Upper lobe of left lung (tissue), 6 donors: ENCODE measurements at regions not wholly inside any gene's neighbourhood (a gene's known extent, or its start where the extent isn't known, plus 50 kb on each side); places are given as distances from the start of the nearest gene placed in this dataset.
A peak's percentile ranks its signal among the peaks of the same experiment; 100 is the strongest.

ENCODE experiments used
- ATAC-seq, 2 donors: fragments of 200-7000 bp; cut with Tn5 transposase; one replicate each; pipeline ENCODE4 v1.9.1; 2022; ENCODE audit warnings: mild to moderate bottlenecking in 2 of 2, moderate library complexity in 2 of 2; ENCODE audit not compliant: low FRiP score in 2 of 2
- DNase-seq, 2 donors: peaks; one replicate each; pipeline ENCODE4 v3.0.0-alpha.2; 2019 to 2020
- H3K27ac ChIP-seq, 4 donors: fragments of 200-600 bp; sonication (generic); one replicate each; pipeline ENCODE4 v1.5.1; 2016 to 2019
- H3K27me3 ChIP-seq, 4 donors: fragments of 200-600 bp; sonication (generic); one replicate each; pipeline ENCODE4 v1.5.1; 2017 to 2019
- H3K36me3 ChIP-seq, 4 donors: fragments of 200-600 bp; sonication (generic); one replicate each; pipeline ENCODE4 v1.5.1; 2016 to 2019
- H3K4me1 ChIP-seq, 4 donors: fragments of 200-600 bp; sonication (generic); one replicate each; pipeline ENCODE4 v1.5.1; 2018 to 2019
- H3K4me3 ChIP-seq, 4 donors: fragments of 200-600 bp; sonication (generic); one replicate each; pipeline ENCODE4 v1.5.1; 2017 to 2019; ENCODE audit warnings: mild to moderate bottlenecking in 2 of 4, moderate library complexity in 1 of 4
- H3K9me3 ChIP-seq, 4 donors: fragments of 200-600 bp; sonication (generic); one replicate each; pipeline ENCODE4 v1.5.1; 2018 to 2019
- EP300 ChIP-seq, 4 donors: sonication (generic); formaldehyde crosslinking; IDR thresholded peaks; one replicate each; pipeline ENCODE4 v1.5.1; 2017; ENCODE audit warnings: antibody characterized with exemption in 4 of 4, control low read depth in 2 of 4
- POLR2A ChIP-seq, 4 donors: fragments of 450-650 bp; IDR thresholded peaks; one replicate each; pipeline ENCODE4 v1.5.1; 2016 to 2017; ENCODE audit warnings: antibody characterized with exemption in 4 of 4, mild to moderate bottlenecking in 2 of 4
- POLR2AphosphoS5 ChIP-seq, 2 donors: sonication (generic); formaldehyde crosslinking; IDR thresholded peaks; one replicate each; pipeline ENCODE4 v1.5.1; 2017; ENCODE audit warnings: antibody characterized with exemption in 2 of 2
- WGBS, 2 donors: methylation state at CpG; one replicate each; pipeline ENCODE4 v1.1.5; 2017 to 2018; 5-methylcytosine and 5-hydroxymethylcytosine counted together
- TF ChIP-seq, protein P1 (sequence below), 6 experiments: fragments of 450-650 bp in 4 of 6; fragments of 200-600 bp in 2 of 6; sonication (generic) in 2 of 6; IDR thresholded peaks; one replicate each; pipeline ENCODE4 v1.5.1; 2016 to 2019; ENCODE audit warnings: antibody characterized with exemption in 6 of 6
- donor health status: DM: no; HTN: no; CAD: no; lungs with moderate emphysema.
- donor health status: DM: no; HTN: yes; CAD: no; lungs with severe emphysema.

GRCh38 chr12:58521152-58521551 is 399.2 kb downstream of the LRIG3 start:
- H3K9me3 ChIP-seq: peaks cover 0 to 17% (median 11%) of the 10 kb centered on the region in 4 donors

DNA sequence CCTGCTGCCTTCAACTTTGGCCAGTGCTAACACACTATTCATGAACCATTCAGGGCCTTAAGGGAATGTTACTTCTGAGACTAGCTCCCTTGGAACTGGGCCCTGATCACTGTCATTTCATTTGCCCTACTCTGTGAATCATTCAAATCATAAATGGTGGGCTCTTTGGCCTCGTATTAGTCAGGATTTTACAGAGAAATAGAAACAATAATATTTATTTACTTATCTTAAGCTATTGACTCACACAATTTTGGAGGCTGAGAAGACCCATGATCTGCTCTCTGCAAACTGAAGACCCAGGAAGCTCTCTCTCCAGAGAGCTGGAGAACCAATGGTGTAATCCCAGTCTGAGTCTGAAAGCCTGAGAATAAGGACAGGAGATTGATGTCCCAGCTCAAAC is 398.5 kb downstream of the LRIG3 start:
- no peaks in the 10 kb centered on the region for H3K4me1 ChIP-seq
- H3K9me3 ChIP-seq: peaks cover 0 to 15% (median 11%) of the 10 kb centered on the region in 4 donors
- ATAC-seq (no peak), DNase-seq (no peak)
- no peaks in the 10 kb centered on the region for H3K27me3 ChIP-seq
- 64 to 65% methylated on average over 1 of the region's 1 CpG for WGBS, 2 donors
- TF ChIP-seq EP300 (IDR thresholded peaks at IDR 0.05) (no peak), POLR2A (IDR thresholded peaks at IDR 0.05) (no peak), POLR2AphosphoS5 (IDR thresholded peaks at IDR 0.05) (no peak)
- TF ChIP-seq, protein P1, sequence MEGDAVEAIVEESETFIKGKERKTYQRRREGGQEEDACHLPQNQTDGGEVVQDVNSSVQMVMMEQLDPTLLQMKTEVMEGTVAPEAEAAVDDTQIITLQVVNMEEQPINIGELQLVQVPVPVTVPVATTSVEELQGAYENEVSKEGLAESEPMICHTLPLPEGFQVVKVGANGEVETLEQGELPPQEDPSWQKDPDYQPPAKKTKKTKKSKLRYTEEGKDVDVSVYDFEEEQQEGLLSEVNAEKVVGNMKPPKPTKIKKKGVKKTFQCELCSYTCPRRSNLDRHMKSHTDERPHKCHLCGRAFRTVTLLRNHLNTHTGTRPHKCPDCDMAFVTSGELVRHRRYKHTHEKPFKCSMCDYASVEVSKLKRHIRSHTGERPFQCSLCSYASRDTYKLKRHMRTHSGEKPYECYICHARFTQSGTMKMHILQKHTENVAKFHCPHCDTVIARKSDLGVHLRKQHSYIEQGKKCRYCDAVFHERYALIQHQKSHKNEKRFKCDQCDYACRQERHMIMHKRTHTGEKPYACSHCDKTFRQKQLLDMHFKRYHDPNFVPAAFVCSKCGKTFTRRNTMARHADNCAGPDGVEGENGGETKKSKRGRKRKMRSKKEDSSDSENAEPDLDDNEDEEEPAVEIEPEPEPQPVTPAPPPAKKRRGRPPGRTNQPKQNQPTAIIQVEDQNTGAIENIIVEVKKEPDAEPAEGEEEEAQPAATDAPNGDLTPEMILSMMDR (IDR thresholded peaks at IDR 0.05): no peak
- H3K4me3 ChIP-seq: no peak overlapping the region
- H3K36me3 ChIP-seq: no peaks in the 10 kb centered on the region
- no peak overlapping the region for H3K27ac ChIP-seq

More at GRCh38 chr12:58521152-58521551, 399.2 kb downstream of the LRIG3 start:
- no peaks in the 10 kb centered on the region for H3K27me3 ChIP-seq
- TF ChIP-seq, protein P1 (IDR thresholded peaks at IDR 0.05): no peak
- TF ChIP-seq POLR2A (IDR thresholded peaks at IDR 0.05) (no peak), EP300 (IDR thresholded peaks at IDR 0.05) (no peak), POLR2AphosphoS5 (IDR thresholded peaks at IDR 0.05) (no peak)
- H3K27ac ChIP-seq: no peak overlapping the region
- ATAC-seq: no peak
- H3K4me3 ChIP-seq: no peak overlapping the region
- no peak for DNase-seq
- WGBS, 2 donors: 84 to 94% methylated on average over 2 of the region's 2 CpGs
- no peaks in the 10 kb centered on the region for H3K36me3 ChIP-seq
- H3K4me1 ChIP-seq: no peaks in the 10 kb centered on the region

DNA sequence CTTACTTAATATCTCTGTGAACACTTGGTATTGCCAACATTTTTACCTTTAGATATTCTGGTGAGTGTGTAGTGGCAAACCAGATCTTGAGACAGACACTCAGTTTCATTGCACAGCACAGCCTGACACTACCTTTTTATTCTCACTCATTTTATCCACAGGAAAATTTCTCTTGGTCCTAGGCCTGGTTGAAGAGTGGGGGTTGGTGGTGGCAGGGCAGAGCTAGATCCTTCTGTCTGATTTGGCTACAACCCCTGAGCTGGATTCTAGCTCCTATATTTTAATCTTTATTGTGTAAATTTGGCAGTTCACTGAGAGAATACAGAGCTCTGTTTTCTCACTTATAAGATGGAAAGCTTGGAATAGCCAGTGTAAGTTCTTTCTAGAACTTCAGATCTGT is 396.9 kb downstream of the LRIG3 start:
- Histone ChIP-seq H3K27me3 (no peaks in the 10 kb centered on the region), H3K36me3 (no peaks in the 10 kb centered on the region), H3K27ac (no peak overlapping the region), H3K9me3 (peaks cover 0 to 6% (median 5%) of the 10 kb centered on the region in 4 donors), H3K4me3 (no peak overlapping the region), H3K4me1 (no peaks in the 10 kb centered on the region)
- no peak for TF ChIP-seq POLR2AphosphoS5 (IDR thresholded peaks at IDR 0.05)
- TF ChIP-seq POLR2A (IDR thresholded peaks at IDR 0.05): no peak
- TF ChIP-seq EP300 (IDR thresholded peaks at IDR 0.05): no peak
- TF ChIP-seq, protein P1 (IDR thresholded peaks at IDR 0.05): no peak
- DNase-seq: no peak
- no peak for ATAC-seq

DNA sequence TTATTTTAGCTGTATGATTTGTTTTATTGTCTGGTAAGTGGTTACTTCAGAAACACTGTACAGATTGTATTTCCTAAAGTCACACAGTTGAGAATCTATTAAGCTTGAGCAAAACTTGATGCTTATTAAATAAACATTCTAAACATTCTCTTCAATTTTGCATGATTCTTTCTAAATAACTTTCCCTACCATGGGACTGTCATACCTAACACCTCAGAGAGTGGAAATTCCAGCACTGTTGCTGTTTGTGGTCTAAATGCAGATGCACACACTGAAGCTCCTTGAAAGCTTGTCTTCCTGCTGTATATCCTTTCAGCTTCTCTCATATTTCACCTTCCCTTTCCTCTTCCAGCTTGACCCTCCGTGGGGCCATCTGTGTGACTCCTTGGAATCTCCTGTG is 392.0 kb downstream of the LRIG3 start:
- no peak for ATAC-seq
- TF ChIP-seq, protein P1 (IDR thresholded peaks at IDR 0.05): no peak
- TF ChIP-seq POLR2A (IDR thresholded peaks at IDR 0.05) (no peak), POLR2AphosphoS5 (IDR thresholded peaks at IDR 0.05) (no peak), EP300 (IDR thresholded peaks at IDR 0.05) (no peak)
- H3K27me3 ChIP-seq: no peaks in the 10 kb centered on the region
- 0% methylated on average over 1 of the region's 1 CpG for WGBS, 2 donors
- no peak for DNase-seq
- H3K4me1 ChIP-seq: no peaks in the 10 kb centered on the region
- H3K36me3 ChIP-seq: no peaks in the 10 kb centered on the region
- H3K27ac ChIP-seq: no peak overlapping the region
- no peak overlapping the region for H3K4me3 ChIP-seq
- H3K9me3 ChIP-seq: no peaks in the 10 kb centered on the region

- Histone ChIP-seq H3K4me1 (no peaks in the 10 kb centered on the region), H3K36me3 (no peaks in the 10 kb centered on the region), H3K4me3 (no peak overlapping the region), H3K27ac (no peak overlapping the region), H3K9me3 (no peaks in the 10 kb centered on the region), H3K27me3 (no peaks in the 10 kb centered on the region)
- ATAC-seq: peak in 1 of 2 donors; percentile 44
- WGBS, 2 donors: 23 to 44% methylated on average over 1 of the region's 1 CpG
- no peak for TF ChIP-seq POLR2A (IDR thresholded peaks at IDR 0.05)
- TF ChIP-seq EP300 (IDR thresholded peaks at IDR 0.05): no peak
- TF ChIP-seq, protein P1 (IDR thresholded peaks at IDR 0.05): no peak
- TF ChIP-seq POLR2AphosphoS5 (IDR thresholded peaks at IDR 0.05): no peak
- DNase-seq: no peak
Observed at GRCh38 chr12:58529114-58529665, 391.1 kb downstream of the LRIG3 start.
